Fibroblast of lung (primary cell): ENCODE measurements at regions not wholly inside any gene's neighbourhood (a gene's known extent, or its start where the extent isn't known, plus 50 kb on each side); places are given as distances from the start of the nearest gene placed in this dataset.

Experiments used
- EZH2 ChIP-seq: IDR thresholded peaks from 2 replicates; pipeline ENCODE4 v1.5.1; 2012; ENCODE audit warnings: low read length, control low read depth, mild to moderate bottlenecking; ENCODE audit errors: missing control alignments
- TF ChIP-seq, protein P1 (sequence below), 2 donors: IDR thresholded peaks in 1 of 2; conservative IDR thresholded peaks in 1 of 2; 1 replicate in 1 of 2; 2 replicates in 1 of 2; pipeline ENCODE4 v1.5.1; 2011 to 2012; ENCODE audit warnings: low read length in 2 of 2, control low read depth in 1 of 2, inconsistent platforms in 1 of 2, low read depth in 1 of 2, mild to moderate bottlenecking in 1 of 2

DNA sequence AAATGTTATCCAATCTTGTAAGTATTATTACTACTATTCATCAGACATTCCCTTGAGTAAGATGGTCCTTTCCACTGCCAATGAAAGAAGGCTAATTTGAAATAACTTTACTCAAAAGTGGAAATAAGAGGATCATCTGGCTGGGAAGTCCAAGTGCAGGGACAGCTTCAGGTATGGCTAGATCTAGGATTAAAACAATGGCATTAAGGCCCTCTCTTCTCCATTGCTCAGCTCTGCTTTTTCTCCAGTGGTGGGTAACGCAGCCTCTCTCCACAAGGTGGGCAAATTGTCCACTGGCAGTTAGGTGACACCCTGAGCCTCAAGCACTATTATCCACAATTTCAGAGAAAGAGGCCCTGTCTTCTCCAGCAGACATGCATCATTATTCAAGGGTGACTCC is 66.7 kb upstream of the PGM2 start:
- TF ChIP-seq, protein P1, sequence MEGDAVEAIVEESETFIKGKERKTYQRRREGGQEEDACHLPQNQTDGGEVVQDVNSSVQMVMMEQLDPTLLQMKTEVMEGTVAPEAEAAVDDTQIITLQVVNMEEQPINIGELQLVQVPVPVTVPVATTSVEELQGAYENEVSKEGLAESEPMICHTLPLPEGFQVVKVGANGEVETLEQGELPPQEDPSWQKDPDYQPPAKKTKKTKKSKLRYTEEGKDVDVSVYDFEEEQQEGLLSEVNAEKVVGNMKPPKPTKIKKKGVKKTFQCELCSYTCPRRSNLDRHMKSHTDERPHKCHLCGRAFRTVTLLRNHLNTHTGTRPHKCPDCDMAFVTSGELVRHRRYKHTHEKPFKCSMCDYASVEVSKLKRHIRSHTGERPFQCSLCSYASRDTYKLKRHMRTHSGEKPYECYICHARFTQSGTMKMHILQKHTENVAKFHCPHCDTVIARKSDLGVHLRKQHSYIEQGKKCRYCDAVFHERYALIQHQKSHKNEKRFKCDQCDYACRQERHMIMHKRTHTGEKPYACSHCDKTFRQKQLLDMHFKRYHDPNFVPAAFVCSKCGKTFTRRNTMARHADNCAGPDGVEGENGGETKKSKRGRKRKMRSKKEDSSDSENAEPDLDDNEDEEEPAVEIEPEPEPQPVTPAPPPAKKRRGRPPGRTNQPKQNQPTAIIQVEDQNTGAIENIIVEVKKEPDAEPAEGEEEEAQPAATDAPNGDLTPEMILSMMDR (conservative IDR thresholded peaks at IDR 0.05 in 1 of 2, IDR thresholded peaks at IDR 0.05 in 1 of 2; ENCODE audit: low read depth in 1 of 2, low read length in 2 of 2): no peak
- no peak for TF ChIP-seq EZH2
